ENCODE measurements at regions not wholly inside any gene's neighbourhood (a gene's known extent, or its start where the extent isn't known, plus 50 kb on each side); places are given as distances from the start of the nearest gene placed in this dataset.
"Not testable (repeated sequence)": the region's sequence is repeated elsewhere in the genome, so short reads cannot be mapped to it uniquely, and the experiment has no call there.

- no peak for DNase-seq
These were observed 511.5 kb downstream of the TOX3 start for GRCh38 chr16:52035436-52035835.

DNA sequence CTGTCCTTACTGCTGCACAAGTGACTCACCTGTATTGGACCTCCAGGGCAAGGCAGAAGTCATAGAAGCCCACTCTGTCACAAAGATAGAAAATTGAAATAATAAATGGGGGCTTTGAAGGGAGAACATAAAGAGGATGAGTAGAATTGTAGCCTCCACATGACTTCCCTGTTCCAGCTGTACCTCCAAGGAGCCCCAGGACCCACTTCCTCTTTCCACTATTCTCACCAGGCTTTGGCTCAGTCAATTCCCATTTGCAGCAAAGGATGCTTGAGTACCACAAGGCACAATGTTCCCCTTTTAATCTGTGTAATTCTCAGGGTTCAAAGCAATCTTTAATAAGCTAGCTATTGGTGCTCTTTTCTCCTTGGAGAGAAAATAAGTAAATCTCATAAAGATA, 512.1 kb downstream of the TOX3 start:
- DNase-seq = no peak

DNA sequence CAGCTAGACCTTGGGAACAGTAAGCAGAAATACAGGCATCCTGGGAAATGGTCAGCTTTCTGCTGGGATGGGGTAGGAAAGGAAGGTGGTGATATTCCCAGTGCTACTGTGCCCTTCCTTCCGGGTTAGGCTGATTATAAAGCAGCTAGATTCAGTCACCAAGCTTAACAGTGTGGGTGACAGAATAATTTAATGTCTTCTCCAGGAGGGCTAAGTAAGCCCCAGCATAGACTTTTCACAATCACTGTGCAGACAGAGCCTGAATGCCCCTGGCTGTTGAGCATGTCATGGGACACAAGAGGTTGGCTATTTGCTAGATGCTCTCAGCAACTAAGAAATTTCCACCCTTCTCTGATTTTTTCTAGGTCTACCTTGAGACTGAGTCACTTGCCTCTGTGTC, 513.0 kb downstream of the TOX3 start:
- no peak for DNase-seq

GRCh38 chr16:52022980-52023379, 524.0 kb downstream of the TOX3 start:
- no peak for DNase-seq

GRCh38 chr16:52022177-52022576, 524.8 kb downstream of the TOX3 start:
- DNase-seq = no peak

DNA sequence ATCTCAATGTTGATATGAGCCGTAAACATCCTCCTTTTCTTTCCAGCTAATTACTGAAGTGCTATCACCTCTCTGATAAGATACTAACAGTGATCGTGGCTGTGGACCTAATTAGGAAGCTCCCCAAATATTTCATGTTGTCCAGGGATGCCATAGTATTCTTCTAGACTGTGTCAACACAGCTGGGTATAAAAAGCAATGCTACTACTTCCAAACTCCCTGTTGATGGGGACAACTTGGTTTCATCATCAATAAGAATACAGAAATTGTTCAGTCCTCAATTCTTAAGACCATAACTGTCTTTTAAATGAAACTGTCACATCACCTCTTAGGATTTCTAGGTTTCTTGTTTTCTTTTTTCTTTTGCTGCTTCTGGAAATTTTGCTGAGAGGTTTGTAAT, 530.6 kb downstream of the TOX3 start:
- no peak for DNase-seq

DNA sequence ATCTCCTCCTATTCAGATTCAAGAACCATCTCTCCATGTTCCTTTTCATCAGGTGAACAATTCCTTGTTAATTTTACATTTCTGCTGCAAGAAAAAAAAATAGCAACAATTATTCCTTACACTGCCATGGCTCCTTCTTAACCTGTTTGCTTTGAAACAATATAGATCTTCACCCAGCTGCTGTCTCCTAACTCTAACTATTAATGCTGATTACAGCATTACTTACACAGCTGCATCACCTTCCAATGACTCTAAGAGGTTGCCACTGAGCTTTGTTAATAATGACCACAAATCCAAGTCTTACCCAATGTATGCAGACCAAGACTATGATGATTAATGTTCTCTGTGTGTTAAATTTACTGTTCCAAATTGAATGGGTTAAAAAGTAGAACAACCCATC, 541.4 kb downstream of the TOX3 start:
- DNase-seq = no peak

GRCh38 chr16:52004343-52004742, 542.6 kb downstream of the TOX3 start:
- DNase-seq = no peak

GRCh38 chr16:52002026-52002425, 544.9 kb downstream of the TOX3 start:
- no peak for DNase-seq

DNA sequence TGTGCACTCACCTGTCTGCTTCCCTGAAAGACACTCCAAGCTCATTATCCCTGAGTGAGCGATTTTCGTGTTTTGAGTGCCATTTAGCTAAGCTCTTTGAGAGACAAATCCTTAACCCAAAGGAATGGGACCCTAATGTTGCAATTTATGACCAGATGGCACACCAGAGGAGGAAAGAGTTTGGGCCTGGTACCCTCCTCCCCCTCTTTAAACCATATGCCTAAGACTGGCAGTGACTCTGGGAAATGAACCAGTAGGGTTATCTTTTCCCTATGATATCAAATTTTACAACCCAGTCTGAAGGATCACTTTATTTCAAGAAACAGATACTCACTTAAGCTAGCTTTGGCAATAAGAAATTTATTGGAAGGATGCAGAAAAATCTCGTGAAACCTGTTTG, 550.4 kb downstream of the TOX3 start:
- no peak for DNase-seq

- DNase-seq = no peak
These were observed 552.3 kb downstream of the TOX3 start for GRCh38 chr16:51994597-51994996.

- no peak for DNase-seq
These were observed 557.2 kb downstream of the TOX3 start for GRCh38 chr16:51989637-51990230.

DNA sequence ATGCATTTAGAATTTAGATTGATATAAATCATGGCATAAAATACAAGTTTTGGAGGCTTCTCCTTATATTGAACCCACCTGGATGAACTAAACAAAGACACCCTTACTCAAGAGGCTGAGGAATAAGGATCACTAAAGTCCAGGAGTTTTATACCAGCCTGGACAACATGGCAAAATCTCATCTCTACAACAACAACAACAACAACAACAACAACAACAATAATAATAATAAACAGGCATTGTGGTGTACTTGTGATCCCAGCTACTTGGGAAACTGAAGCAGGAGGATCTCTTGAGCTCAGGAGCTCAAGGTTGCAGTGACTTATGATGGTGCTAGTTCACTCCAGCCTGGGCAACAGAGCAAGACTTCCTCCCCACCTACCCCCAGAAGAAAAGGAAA, 558.0 kb downstream of the TOX3 start:
- DNase-seq = no peak

- DNase-seq = no peak
These were observed 559.4 kb downstream of the TOX3 start for GRCh38 chr16:51987519-51987918.

GRCh38 chr16:51986717-51987116, 560.2 kb downstream of the TOX3 start:
- no peak for DNase-seq

DNA sequence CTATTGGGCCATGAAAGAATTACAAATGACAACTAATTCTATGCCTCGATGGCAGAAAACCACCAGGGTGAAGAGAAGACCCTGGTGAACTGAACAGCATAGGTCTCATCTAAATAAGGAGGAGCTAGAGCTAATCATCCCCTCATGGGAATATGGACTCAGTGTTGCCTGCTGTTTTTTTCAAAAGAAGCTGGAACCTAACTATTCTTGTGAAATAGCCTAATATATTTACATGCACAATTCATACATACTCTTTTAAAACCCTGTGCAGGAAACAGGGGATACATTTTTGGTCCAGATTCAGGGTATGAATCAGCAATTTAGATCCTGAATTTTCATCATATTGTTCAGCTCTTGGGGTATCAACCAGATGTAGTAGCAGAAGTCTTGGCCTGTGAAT, 560.6 kb downstream of the TOX3 start:
- DNase-seq = no peak

DNA sequence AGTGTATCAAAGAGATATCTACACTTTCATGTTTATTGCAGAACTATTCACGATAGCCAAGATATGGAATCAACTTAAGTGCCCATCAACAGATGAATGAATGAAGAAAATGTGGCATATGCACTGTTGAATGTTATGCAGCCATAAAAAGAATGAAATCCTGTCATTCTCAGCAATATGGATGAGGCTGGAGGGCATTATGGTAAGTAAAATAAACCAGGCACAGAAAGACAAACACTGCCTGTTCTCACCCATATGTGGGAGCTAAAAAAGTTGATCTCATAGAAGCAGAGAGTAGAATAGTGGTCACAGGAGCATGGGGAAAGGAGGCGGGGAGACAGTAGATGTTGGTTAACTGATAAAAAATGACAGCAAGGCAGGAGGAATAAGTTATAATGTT, 561.8 kb downstream of the TOX3 start:
- DNase-seq = no peak

DNA sequence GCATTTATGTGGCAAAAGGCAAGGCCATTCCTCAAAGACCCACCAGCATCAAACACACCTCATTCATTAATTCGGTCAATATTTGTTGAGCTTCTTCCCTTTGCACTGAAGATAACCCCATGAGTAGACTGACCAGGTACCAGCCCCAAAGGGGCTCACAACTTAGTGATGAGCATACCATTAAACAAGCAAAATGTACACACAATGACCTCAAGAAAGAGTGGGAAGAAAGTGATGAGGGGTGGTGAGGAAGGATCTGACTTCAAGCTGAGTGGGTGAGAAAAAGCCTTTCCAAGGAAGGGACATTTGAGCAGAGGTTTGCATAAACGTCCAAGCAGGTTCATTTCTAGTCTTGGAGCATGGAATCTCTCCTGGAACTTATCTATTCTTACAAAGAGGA, 562.5 kb downstream of the TOX3 start:
- no peak for DNase-seq

GRCh38 chr16:51982715-51983680, 563.9 kb downstream of the TOX3 start:
- no peak for DNase-seq

- no peak for DNase-seq
These were observed 565.2 kb downstream of the TOX3 start for GRCh38 chr16:51981725-51982124.

GRCh38 chr16:51977506-51977905, 569.4 kb downstream of the TOX3 start:
- DNase-seq = not testable (repeated sequence)

DNA sequence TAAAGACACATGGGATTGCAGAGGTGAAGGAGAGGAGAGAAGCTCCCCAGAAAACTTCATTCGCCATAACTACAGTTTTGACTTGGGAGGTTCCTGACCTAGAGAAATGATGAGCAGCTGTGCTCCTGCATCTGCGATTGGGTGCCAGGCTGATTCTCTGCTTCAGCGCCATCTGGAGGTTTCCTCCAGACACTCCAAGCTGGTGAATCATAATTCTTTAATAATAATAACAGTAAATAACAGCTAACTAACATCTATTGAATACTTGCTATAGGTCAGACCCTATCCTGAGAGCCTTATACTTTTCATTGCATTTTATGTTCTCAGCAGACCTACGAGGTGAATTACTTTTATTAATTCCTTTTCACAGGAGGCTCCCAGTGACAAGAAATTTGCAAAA, 575.8 kb downstream of the TOX3 start:
- no peak for DNase-seq

DNA sequence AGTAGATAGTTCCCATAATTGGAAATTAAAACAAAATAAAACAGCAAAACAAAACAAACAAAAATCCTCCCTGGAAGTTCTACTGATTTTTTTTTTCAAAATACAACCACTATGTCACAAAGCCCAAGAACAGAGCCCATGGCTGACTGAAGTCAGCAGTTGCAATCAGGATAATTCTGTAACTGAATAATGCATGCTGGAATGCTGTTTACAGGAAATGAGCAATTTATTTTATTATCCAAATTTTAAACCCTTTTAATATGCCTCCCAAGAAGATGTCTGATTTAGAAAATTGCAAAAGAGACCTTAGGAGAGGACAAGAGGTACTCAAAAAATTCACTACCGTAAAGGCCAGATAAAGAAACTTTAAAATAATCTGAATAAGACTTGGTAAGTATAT, 578.2 kb downstream of the TOX3 start:
- DNase-seq = no peak

- DNase-seq = no peak
These were observed 579.3 kb downstream of the TOX3 start for GRCh38 chr16:51967646-51968045.

DNA sequence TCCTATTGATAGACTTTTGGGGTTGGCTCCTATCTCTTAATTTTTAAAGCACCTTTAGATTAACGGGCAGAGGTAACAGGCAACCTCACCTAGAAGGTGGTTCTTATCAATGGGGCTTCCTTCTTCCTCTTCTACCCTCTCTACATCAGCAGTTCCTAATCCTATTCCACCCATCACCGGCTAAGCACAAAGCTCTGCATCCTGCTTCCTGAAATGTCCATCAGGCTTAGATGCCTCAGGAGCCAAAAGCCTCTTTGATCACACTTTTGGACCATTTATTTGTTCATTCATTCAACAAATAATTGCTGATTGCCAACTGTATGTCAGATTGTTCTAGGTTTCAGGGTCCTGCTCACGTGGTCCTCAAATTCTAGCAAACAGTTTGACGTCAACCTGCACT, 586.0 kb downstream of the TOX3 start:
- DNase-seq = no peak
